RPMI7951 (cell line): ENCODE measurements at regions not wholly inside any gene's neighbourhood (a gene's known extent, or its start where the extent isn't known, plus 50 kb on each side); places are given as distances from the start of the nearest gene placed in this dataset.
A peak's percentile ranks its signal among the peaks of the same experiment; 100 is the strongest.

Experiments
- DNase-seq: peaks from one replicate; pipeline ENCODE4 v3.0.0-alpha.2; 2012; ENCODE audit warnings: low read depth

GRCh38 chr5:79871364-79872120 lies 119.5 kb downstream of the MTX3 start:
- DNase-seq, result no peak

GRCh38 chr5:79868163-79868670 lies 122.8 kb downstream of the MTX3 start:
- no peak for DNase-seq

GRCh38 chr5:79865579-79865978 lies 125.5 kb downstream of the MTX3 start:
- no peak for DNase-seq

- DNase-seq, result no peak
Observed at GRCh38 chr5:79864364-79864763, 126.7 kb downstream of the MTX3 start.

GRCh38 chr5:79859588-79859987 lies 131.5 kb downstream of the MTX3 start:
- no peak for DNase-seq

GRCh38 chr5:79858410-79858723 lies 132.7 kb downstream of the MTX3 start:
- DNase-seq, result no peak

- DNase-seq, result peak; percentile 35
Observed at GRCh38 chr5:79857714-79858409, 133.2 kb downstream of the MTX3 start.

GRCh38 chr5:79856456-79857055 lies 134.5 kb downstream of the MTX3 start:
- DNase-seq, result no peak

GRCh38 chr5:79853676-79854418 lies 137.2 kb downstream of the MTX3 start:
- DNase-seq, result peak; percentile 33

GRCh38 chr5:79853028-79853427 lies 138.0 kb downstream of the MTX3 start:
- no peak for DNase-seq

- no peak for DNase-seq
Observed at GRCh38 chr5:79851391-79851863, 139.6 kb downstream of the MTX3 start.

- DNase-seq, result no peak
Observed at GRCh38 chr5:79850941-79851340, 140.1 kb downstream of the MTX3 start.

GRCh38 chr5:79850316-79850822 lies 140.7 kb downstream of the MTX3 start:
- no peak for DNase-seq

- no peak for DNase-seq
Observed at GRCh38 chr5:79849486-79850315, 141.4 kb downstream of the MTX3 start.
